Neural progenitor cell (in vitro differentiated cells): ENCODE measurements at regions not wholly inside any gene's neighbourhood (a gene's known extent, or its start where the extent isn't known, plus 50 kb on each side); places are given as distances from the start of the nearest gene placed in this dataset.
A peak's percentile ranks its signal among the peaks of the same experiment; 100 is the strongest.

Experiments
- DNase-seq: peaks from one replicate; pipeline ENCODE4 v3.0.0-alpha.2; 2016; ENCODE audit warnings: low spot score
- H2AFZ ChIP-seq: fragments of 200-600 bp; sonication (generic); replicated peaks from 2 replicates; pipeline ENCODE4 v1.6.1; 2016; ENCODE audit warnings: antibody characterized with exemption
- H3F3A ChIP-seq: fragments of 200-600 bp; sonication (generic); 2 replicates; pipeline ENCODE4 v1.6.1; 2016; ENCODE audit warnings: antibody characterized with exemption, low read depth
- H3K27ac ChIP-seq: fragments of 200-600 bp; sonication (generic); 2 replicates; pipeline ENCODE4 v1.5.1; 2016; ENCODE audit warnings: mild to moderate bottlenecking
- H3K27me3 ChIP-seq: fragments of 200-600 bp; sonication (generic); 2 replicates; pipeline ENCODE4 v1.6.1; 2016; ENCODE audit warnings: mild to moderate bottlenecking, moderate library complexity
- H3K36me3 ChIP-seq: fragments of 200-600 bp; sonication (generic); 2 replicates; pipeline ENCODE4 v1.5.1; 2016
- H3K4me1 ChIP-seq: fragments of 200-600 bp; sonication (generic); 2 replicates; pipeline ENCODE4 v1.6.1; 2016; ENCODE audit warnings: mixed run types
- H3K4me2 ChIP-seq: fragments of 200-600 bp; sonication (generic); 2 replicates; pipeline ENCODE4 v1.6.1; 2016
- H3K4me3 ChIP-seq: fragments of 200-600 bp; sonication (generic); 2 replicates; pipeline ENCODE4 v1.5.1; 2016
- H3K79me2 ChIP-seq: fragments of 200-600 bp; sonication (generic); 2 replicates; pipeline ENCODE4 v1.6.1; 2016; ENCODE audit warnings: low read depth
- H3K9ac ChIP-seq: fragments of 200-600 bp; sonication (generic); 2 replicates; pipeline ENCODE4 v1.6.1; 2016
- H3K9me3 ChIP-seq: fragments of 200-600 bp; sonication (generic); 2 replicates; pipeline ENCODE4 v1.5.1; 2016; ENCODE audit warnings: low read depth
- H4K20me1 ChIP-seq: fragments of 200-600 bp; sonication (generic); 2 replicates; pipeline ENCODE4 v1.6.1; 2016; ENCODE audit warnings: low read depth
- H3K27ac Mint-ChIP-seq: 3 replicates; pipeline ENCODE4 v1.8.0; 2021; ENCODE audit warnings: mixed read lengths
- H3K27me3 Mint-ChIP-seq: 2 replicates; pipeline ENCODE4 v1.8.0; 2022; ENCODE audit warnings: low read depth, mild to moderate bottlenecking, inconsistent platforms, moderate library complexity, mixed read lengths; ENCODE audit not compliant: insufficient read depth
- H3K36me3 Mint-ChIP-seq: 3 replicates; pipeline ENCODE4 v1.8.0; 2021; ENCODE audit warnings: mixed read lengths
- H3K4me1 Mint-ChIP-seq: 3 replicates; pipeline ENCODE4 v1.8.0; 2021; ENCODE audit warnings: mixed read lengths
- H3K4me3 Mint-ChIP-seq: 3 replicates; pipeline ENCODE4 v1.8.0; 2021; ENCODE audit warnings: mild to moderate bottlenecking, moderate library complexity, mixed read lengths
- H3K9me3 Mint-ChIP-seq: 3 replicates; pipeline ENCODE4 v1.8.0; 2020; ENCODE audit warnings: mixed read lengths
- CTCF ChIP-seq: fragments of 200-600 bp; sonication (generic); IDR thresholded peaks from 2 replicates; pipeline ENCODE4 v1.5.1; 2017; ENCODE audit warnings: antibody characterized with exemption, mild to moderate bottlenecking
- EZH2 ChIP-seq: fragments of 200-600 bp; sonication (generic); IDR thresholded peaks from 2 replicates; pipeline ENCODE4 v1.6.1; 2017; ENCODE audit warnings: antibody characterized with exemption, mild to moderate bottlenecking, moderate library complexity
- EZH2phosphoT487 ChIP-seq: fragments of 200-600 bp; sonication (generic); IDR thresholded peaks from 2 replicates; pipeline ENCODE4 v1.6.1; 2017; ENCODE audit warnings: antibody characterized with exemption

DNA sequence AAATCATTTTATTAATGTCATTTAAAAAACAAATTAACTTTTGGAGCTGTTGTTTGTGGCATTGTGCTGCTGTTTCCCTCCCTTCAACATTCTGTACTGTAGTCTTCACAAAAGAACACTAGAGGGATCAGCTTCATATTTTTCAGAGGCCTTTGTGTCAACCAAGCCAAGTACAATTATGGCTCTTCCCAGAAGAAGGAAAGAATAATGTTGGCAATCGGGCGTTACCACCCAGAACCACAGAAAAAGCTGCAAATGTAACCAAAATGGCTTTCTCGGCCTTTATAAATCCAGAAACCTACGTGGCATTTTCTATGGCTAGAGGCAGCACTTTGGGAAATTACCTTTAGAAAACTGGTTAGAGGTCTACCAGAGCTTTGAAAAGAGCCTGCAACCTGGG, 98.8 kb upstream of the COL1A2 start:
- Histone ChIP-seq H3F3A (no peaks in the 10 kb centered on the region), H3K9ac (no peak overlapping the region), H3K4me3 (no peak overlapping the region), H3K36me3 (no peaks in the 10 kb centered on the region), H3K27me3 (no peaks in the 10 kb centered on the region), H3K27ac (no peak overlapping the region), H3K79me2 (no peaks in the 10 kb centered on the region), H4K20me1 (no peaks in the 10 kb centered on the region), H3K4me1 (peaks cover 4% of the 10 kb centered on the region), H3K9me3 (no peaks in the 10 kb centered on the region), H3K4me2 (no peak overlapping the region), H2AFZ (no peak overlapping the region)
- TF ChIP-seq CTCF (no peak), EZH2phosphoT487 (no peak), EZH2 (no peak)
- no peak overlapping the region for H3K27ac Mint-ChIP-seq
- peaks cover 27% of the 10 kb centered on the region for H3K4me1 Mint-ChIP-seq
- H3K27me3 Mint-ChIP-seq = peaks cover 4% of the 10 kb centered on the region
- no peaks in the 10 kb centered on the region for H3K36me3 Mint-ChIP-seq
- H3K4me3 Mint-ChIP-seq = no peak overlapping the region
- no peak for DNase-seq
- peaks cover 2% of the 10 kb centered on the region for H3K9me3 Mint-ChIP-seq

DNA sequence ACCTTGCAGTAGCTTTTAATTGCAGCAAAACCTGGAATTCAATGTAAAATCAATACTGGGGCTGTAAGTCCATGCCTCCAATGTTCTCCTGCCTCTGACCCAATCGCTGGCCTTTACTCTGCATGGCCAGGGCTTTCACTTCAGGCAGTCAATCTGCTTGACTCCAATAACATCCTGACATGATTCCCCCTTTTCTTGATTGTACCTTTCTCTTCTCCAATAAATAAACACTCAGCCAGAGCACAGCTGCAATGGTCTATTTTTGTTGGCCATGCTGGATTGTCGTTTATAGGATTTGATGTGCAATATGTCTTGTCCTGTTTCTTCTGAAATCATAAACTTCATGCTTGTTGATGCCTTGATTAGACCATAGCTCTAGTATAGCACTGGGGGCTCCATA, 97.8 kb upstream of the COL1A2 start:
- H3K9ac ChIP-seq = no peak overlapping the region
- H3K4me2 ChIP-seq = no peak overlapping the region
- no peaks in the 10 kb centered on the region for H3K27me3 ChIP-seq
- DNase-seq = no peak
- Mint-ChIP-seq H3K27ac (peak overlapping the region; percentile 36), H3K27me3 (peaks cover 4% of the 10 kb centered on the region), H3K36me3 (peaks cover 2% of the 10 kb centered on the region), H3K4me3 (no peak overlapping the region), H3K4me1 (peaks cover 37% of the 10 kb centered on the region), H3K9me3 (peaks cover 2% of the 10 kb centered on the region)
- no peaks in the 10 kb centered on the region for H4K20me1 ChIP-seq
- no peak overlapping the region for H3K4me3 ChIP-seq
- no peak overlapping the region for H3K27ac ChIP-seq
- H3K79me2 ChIP-seq = no peaks in the 10 kb centered on the region
- no peaks in the 10 kb centered on the region for H3K9me3 ChIP-seq
- peaks cover 13% of the 10 kb centered on the region for H3K4me1 ChIP-seq
- H2AFZ ChIP-seq = no peak overlapping the region
- no peak for TF ChIP-seq EZH2phosphoT487
- no peaks in the 10 kb centered on the region for H3K36me3 ChIP-seq
- H3F3A ChIP-seq = no peaks in the 10 kb centered on the region

DNA sequence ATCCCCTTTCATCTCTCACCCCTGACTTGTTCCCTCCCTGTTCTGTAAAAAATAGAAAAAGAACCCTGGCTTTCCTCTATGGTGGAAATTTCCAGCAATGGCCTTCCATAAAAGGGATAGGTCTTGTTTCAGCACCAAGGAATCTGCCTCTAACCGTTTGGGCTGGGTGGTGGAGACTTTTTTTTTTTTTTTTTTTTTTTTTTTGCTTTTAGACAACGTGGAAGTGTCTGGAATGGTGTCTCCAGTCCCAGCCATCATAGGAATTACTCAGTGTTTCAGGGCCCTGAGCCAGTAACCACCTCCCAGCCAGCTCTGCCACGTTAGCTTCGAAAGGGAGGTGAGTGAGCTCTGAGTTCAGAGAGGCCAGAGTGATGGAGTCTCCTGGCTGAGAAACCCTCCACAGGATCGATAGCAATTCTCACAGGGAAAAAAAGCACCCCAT, 97.3 kb upstream of the COL1A2 start:
- Histone ChIP-seq H2AFZ (no peak overlapping the region), H3F3A (no peaks in the 10 kb centered on the region), H3K9ac (no peak overlapping the region), H4K20me1 (no peaks in the 10 kb centered on the region), H3K4me1 (peaks cover 15% of the 10 kb centered on the region), H3K27ac (no peak overlapping the region), H3K4me2 (no peak overlapping the region), H3K27me3 (no peaks in the 10 kb centered on the region), H3K9me3 (no peaks in the 10 kb centered on the region), H3K79me2 (no peaks in the 10 kb centered on the region), H3K36me3 (no peaks in the 10 kb centered on the region), H3K4me3 (no peak overlapping the region)
- H3K9me3 Mint-ChIP-seq = peaks cover 2% of the 10 kb centered on the region
- peaks cover 42% of the 10 kb centered on the region for H3K4me1 Mint-ChIP-seq
- no peak for TF ChIP-seq EZH2
- no peak for TF ChIP-seq EZH2phosphoT487
- TF ChIP-seq CTCF = no peak
- peaks cover 4% of the 10 kb centered on the region for H3K27me3 Mint-ChIP-seq
- peaks cover 2% of the 10 kb centered on the region for H3K36me3 Mint-ChIP-seq
- no peak overlapping the region for H3K4me3 Mint-ChIP-seq
- no peak overlapping the region for H3K27ac Mint-ChIP-seq
- DNase-seq = no peak

GRCh38 chr7:94298943-94299342, 95.8 kb upstream of the COL1A2 start:
- no peaks in the 10 kb centered on the region for H4K20me1 ChIP-seq

More at GRCh38 chr7:94298943-94299342, 95.8 kb upstream of the COL1A2 start:
- H2AFZ ChIP-seq = peak overlapping the region; percentile 1
- H3K4me1 Mint-ChIP-seq = peaks cover 52% of the 10 kb centered on the region
- no peak overlapping the region for H3K27ac ChIP-seq
- no peak overlapping the region for H3K9ac ChIP-seq
- peaks cover 2% of the 10 kb centered on the region for H3K36me3 Mint-ChIP-seq
- H3K9me3 Mint-ChIP-seq = peaks cover 2% of the 10 kb centered on the region
- H3K9me3 ChIP-seq = no peaks in the 10 kb centered on the region
- H3K27me3 Mint-ChIP-seq = peaks cover 2% of the 10 kb centered on the region
- H3K4me3 Mint-ChIP-seq = no peak overlapping the region
- H3K4me3 ChIP-seq = no peak overlapping the region
- H3F3A ChIP-seq = no peaks in the 10 kb centered on the region
- H3K36me3 ChIP-seq = no peaks in the 10 kb centered on the region
- no peak for TF ChIP-seq CTCF
- TF ChIP-seq EZH2 = no peak
- TF ChIP-seq EZH2phosphoT487 = no peak
- DNase-seq = no peak
- peaks cover 23% of the 10 kb centered on the region for H3K4me1 ChIP-seq
- no peak overlapping the region for H3K27ac Mint-ChIP-seq
- H3K4me2 ChIP-seq = no peak overlapping the region
- no peaks in the 10 kb centered on the region for H3K79me2 ChIP-seq
- H3K27me3 ChIP-seq = no peaks in the 10 kb centered on the region
